Activated CD4-positive, alpha-beta T cell treated with anti-CD3 and anti-CD28 coated beads, Interleukin-2, Interleukin-4, amounts not matched to agents 100 ng/mL and 50 ng/mL, durations not matched to agents 16 hours and 8 hours (primary cell): ENCODE measurements at regions not wholly inside any gene's neighbourhood (a gene's known extent, or its start where the extent isn't known, plus 50 kb on each side); places are given as distances from the start of the nearest gene placed in this dataset.
"Not testable (repeated sequence)": the region's sequence is repeated elsewhere in the genome, so short reads cannot be mapped to it uniquely, and the experiment has no call there.

Source experiments
- DNase-seq: peaks from one replicate; pipeline ENCODE4 v3.0.0-alpha.2; 2020; ENCODE audit warnings: low spot score

GRCh38 chr5:163950248-163950647, 444.8 kb downstream of the MAT2B start:
- no peak for DNase-seq

- no peak for DNase-seq
Observed at GRCh38 chr5:163951069-163951468, 445.6 kb downstream of the MAT2B start.

GRCh38 chr5:163953901-163954300, 448.5 kb downstream of the MAT2B start:
- no peak for DNase-seq

- not testable (repeated sequence) for DNase-seq
Observed at GRCh38 chr5:163961230-163961629, 455.8 kb downstream of the MAT2B start.

GRCh38 chr5:163963881-163964280, 458.5 kb downstream of the MAT2B start:
- DNase-seq: no peak

GRCh38 chr5:163964671-163965070, 459.3 kb downstream of the MAT2B start:
- DNase-seq: no peak

GRCh38 chr5:163967268-163967667, 461.8 kb downstream of the MAT2B start:
- DNase-seq: no peak

GRCh38 chr5:163968651-163969050, 463.2 kb downstream of the MAT2B start:
- DNase-seq: no peak

GRCh38 chr5:163976696-163977095, 471.3 kb downstream of the MAT2B start:
- DNase-seq: no peak

GRCh38 chr5:163978897-163979296, 473.5 kb downstream of the MAT2B start:
- no peak for DNase-seq

GRCh38 chr5:163988566-163988965, 483.1 kb downstream of the MAT2B start:
- no peak for DNase-seq

GRCh38 chr5:163993126-163993525, 487.7 kb downstream of the MAT2B start:
- no peak for DNase-seq

GRCh38 chr5:163995206-163995605, 489.8 kb downstream of the MAT2B start:
- DNase-seq: no peak

GRCh38 chr5:163997965-163998364, 492.5 kb downstream of the MAT2B start:
- no peak for DNase-seq

- DNase-seq: no peak
Observed at GRCh38 chr5:164000241-164000640, 494.8 kb downstream of the MAT2B start.

GRCh38 chr5:164000819-164001218, 495.4 kb downstream of the MAT2B start:
- DNase-seq: no peak

GRCh38 chr5:164002214-164002613, 496.8 kb downstream of the MAT2B start:
- DNase-seq: no peak

- peak; percentile 39 for DNase-seq
Observed at GRCh38 chr5:164002628-164003027, 497.2 kb downstream of the MAT2B start.

- no peak for DNase-seq
Observed at GRCh38 chr5:164005071-164005470, 499.7 kb downstream of the MAT2B start.

GRCh38 chr5:164007064-164007463, 501.6 kb downstream of the MAT2B start:
- DNase-seq: no peak

- DNase-seq: no peak
Observed at GRCh38 chr5:164009621-164010020, 504.2 kb downstream of the MAT2B start.

GRCh38 chr5:164010900-164011299, 505.5 kb downstream of the MAT2B start:
- DNase-seq: no peak

GRCh38 chr5:164012371-164012770, 507.0 kb downstream of the MAT2B start:
- DNase-seq: no peak

- DNase-seq: peak; percentile 38
Observed at GRCh38 chr5:164013077-164013670, 507.8 kb downstream of the MAT2B start.

- no peak for DNase-seq
Observed at GRCh38 chr5:164020116-164020515, 514.7 kb downstream of the MAT2B start.
